GM12878 (cell line): ENCODE measurements at regions not wholly inside any gene's neighbourhood (a gene's known extent, or its start where the extent isn't known, plus 50 kb on each side); places are given as distances from the start of the nearest gene placed in this dataset.

Experiments
- ATAC-seq: fragments of 200-7000 bp; cut with Tn5 transposase; 3 replicates; pipeline ENCODE4 v1.9.1; 2020; ENCODE audit warnings: mild to moderate bottlenecking, moderate library complexity
- BruUV-seq: library from RNA; stranded (reverse); fragments of 400-500 nt; replicated peaks from 2 replicates; lab custom pipeline; 2021; lab: Mats Ljungman, UMichigan
- CTCF ChIA-PET: fragments of 300-600 bp; sonication (Branson Sonifier 250); formaldehyde crosslinking; extraction: SDS; loops from one replicate; lab custom pipeline; 2021; ENCODE audit warnings: inconsistent platforms; lab: Yijun Ruan, JAX
- POLR2A ChIA-PET: fragments of 350-600 bp; formaldehyde crosslinking; extraction: SDS; loops from one replicate; lab custom pipeline; 2021; ENCODE audit warnings: inconsistent platforms; lab: Charles Lee
- RAD21 ChIA-PET: fragments of 300-600 bp; sonication (Branson Sonifier 250); formaldehyde crosslinking; loops from one replicate; lab custom pipeline; 2023; ENCODE audit warnings: antibody characterized with exemption; ENCODE audit not compliant: unreplicated experiment; lab: Charles Lee
- SMC1A ChIA-PET: fragments of 300-600 bp; sonication (Branson Sonifier 250); formaldehyde crosslinking; loops from one replicate; lab custom pipeline; 2023; ENCODE audit not compliant: unreplicated experiment, uncharacterized antibody; lab: Charles Lee
- DNase-seq: peaks from one replicate; pipeline ENCODE4 v3.0.0-alpha.2; 2011; ENCODE audit warnings: low read depth, low spot score
- FAIRE-seq: peaks from 3 replicates; lab custom pipeline; 2011; peaks lifted over from hg19 to GRCh38; lab: Jason Lieb, UNC
- H2AFZ ChIP-seq: 2 replicates; pipeline ENCODE4 v1.6.0; 2011; ENCODE audit warnings: low read depth, low read length, control low read depth; ENCODE audit not compliant: control insufficient read depth
- H3K27ac ChIP-seq: 2 replicates; pipeline ENCODE4 v1.5.1; 2011; ENCODE audit warnings: control low read depth; ENCODE audit not compliant: control insufficient read depth, insufficient read depth
- H3K27me3 ChIP-seq, 2 experiments: replicated peaks in 1 of 2; 2 replicates each; pipeline versions ENCODE4 v1.6.0 to v1.6.1; 2011; ENCODE audit warnings: low read length in 1 of 2; ENCODE audit not compliant: control insufficient read depth in 2 of 2, insufficient read depth in 2 of 2
- H3K36me3 ChIP-seq, 2 experiments: 2 replicates each; pipeline ENCODE4 v1.5.1; 2011; ENCODE audit warnings: low read length in 1 of 2; ENCODE audit not compliant: control insufficient read depth in 2 of 2, insufficient read depth in 2 of 2
- H3K4me1 ChIP-seq: 2 replicates; pipeline ENCODE4 v1.6.1; 2011; ENCODE audit warnings: mild to moderate bottlenecking, low read length, moderate library complexity, mixed read lengths; ENCODE audit not compliant: control insufficient read depth, insufficient read depth
- H3K4me2 ChIP-seq: 2 replicates; pipeline ENCODE4 v1.6.0; 2011; ENCODE audit warnings: control low read depth; ENCODE audit not compliant: control insufficient read depth, insufficient read depth
- H3K4me3 ChIP-seq: fragments of 200-600 bp; sonication (generic); 2 replicates; pipeline ENCODE4 v1.5.1; 2016
- H3K79me2 ChIP-seq: 2 replicates; pipeline ENCODE4 v1.6.0; 2011; ENCODE audit warnings: low read length; ENCODE audit not compliant: control insufficient read depth, insufficient read depth
- H3K9ac ChIP-seq: 2 replicates; pipeline ENCODE4 v1.8.0; 2011; ENCODE audit warnings: low read length, control low read depth, mixed read lengths; ENCODE audit not compliant: control insufficient read depth, insufficient read depth
- H3K9me3 ChIP-seq: replicated peaks from 3 replicates; pipeline ENCODE4 v1.5.1; 2011; ENCODE audit warnings: mild to moderate bottlenecking, low read length; ENCODE audit not compliant: control insufficient read depth, insufficient read depth
- H4K20me1 ChIP-seq: 2 replicates; pipeline ENCODE4 v1.6.0; 2011; ENCODE audit not compliant: control insufficient read depth, insufficient read depth
- ATF7 ChIP-seq: fragments of 450-650 bp; IDR thresholded peaks from 2 replicates; pipeline ENCODE4 v1.6.1; 2016; ENCODE audit warnings: low read depth, mild to moderate bottlenecking
- BMI1 ChIP-seq: fragments of 450-650 bp; IDR thresholded peaks from 2 replicates; pipeline ENCODE4 v1.6.1; 2016; ENCODE audit warnings: mild to moderate bottlenecking, moderate library complexity, borderline replicate concordance
- CBFB ChIP-seq: IDR thresholded peaks from 2 replicates; pipeline ENCODE4 v1.6.1; 2016; ENCODE audit warnings: antibody characterized with exemption, low read depth
- CHD4 ChIP-seq: fragments of 200-600 bp; sonication (generic); IDR thresholded peaks from 2 replicates; pipeline ENCODE4 v1.6.1; 2016; ENCODE audit warnings: mild to moderate bottlenecking
- GABPA ChIP-seq: IDR thresholded peaks from 2 replicates; pipeline ENCODE4 v1.6.1; 2014; ENCODE audit warnings: antibody characterized with exemption, low read depth, mild to moderate bottlenecking, inconsistent platforms
- JUND ChIP-seq: IDR thresholded peaks from 2 replicates; pipeline ENCODE4 v1.6.1; 2012; ENCODE audit warnings: low read depth, mild to moderate bottlenecking, low read length, improper control_type of control experiment, moderate library complexity
- MEF2B ChIP-seq: fragments of 450-650 bp; IDR thresholded peaks from 2 replicates; pipeline ENCODE4 v1.6.1; 2018; ENCODE audit warnings: mild to moderate bottlenecking, moderate library complexity; ENCODE audit not compliant: partially characterized antibody, poor library complexity, severe bottlenecking
- MTA3 ChIP-seq: IDR thresholded peaks from 2 replicates; pipeline ENCODE4 v1.6.1; 2012; ENCODE audit warnings: low read length, inconsistent platforms, borderline replicate concordance
- PAX5 ChIP-seq: IDR thresholded peaks from 2 replicates; pipeline ENCODE4 v1.6.1; 2011; ENCODE audit warnings: low read depth, low read length, borderline replicate concordance
- POLR2A ChIP-seq: IDR thresholded peaks from 2 replicates; pipeline ENCODE4 v1.6.1; 2011; ENCODE audit warnings: low read depth, mild to moderate bottlenecking, low read length
- STAT3 ChIP-seq: IDR thresholded peaks from 2 replicates; pipeline ENCODE4 v1.6.1; 2011; ENCODE audit warnings: low read depth, low read length, improper control_type of control experiment
- TCF12 ChIP-seq: IDR thresholded peaks from 2 replicates; pipeline ENCODE4 v1.6.1; 2011; ENCODE audit warnings: low read depth, mild to moderate bottlenecking, low read length
- WGBS: methylation state at CpG from one replicate; pipeline ENCODE4 v1.1.6; 2016; ENCODE audit warnings: low lambda C conversion rate; ENCODE audit not compliant: insufficient replicate concordance, insufficient coverage; ENCODE audit errors: missing lambda C conversion rate; 5-methylcytosine and 5-hydroxymethylcytosine counted together
- in situ Hi-C: fragments of 300-500 bp; cut with MboI; formaldehyde crosslinking; loops from 9 replicates; pipeline ENCODE4 v1.14.3; 2018; ENCODE audit warnings: mixed read lengths
- intact Hi-C: fragments of 100-400 bp; cut with micrococcal nuclease; formaldehyde crosslinking; loops from one replicate; pipeline ENCODE4 v1.14.2; 2022; ENCODE audit not compliant: unreplicated experiment
- TF ChIP-seq, protein P1 (sequence below): IDR thresholded peaks from 2 replicates; pipeline ENCODE4 v1.6.1; 2011; ENCODE audit warnings: low read depth, mild to moderate bottlenecking, low read length, moderate library complexity, borderline replicate concordance; ENCODE audit errors: extremely low read depth
- TF ChIP-seq, protein P2 (sequence below): IDR thresholded peaks from 2 replicates; pipeline ENCODE4 v1.6.1; 2011; ENCODE audit warnings: low read depth, low read length, improper control_type of control experiment, borderline replicate concordance
- TF ChIP-seq, protein P3 (sequence below): IDR thresholded peaks from 2 replicates; pipeline ENCODE4 v1.6.1; 2012; ENCODE audit warnings: low read depth, low read length, improper control_type of control experiment
- TF ChIP-seq, protein P4 (sequence below): IDR thresholded peaks from 2 replicates; pipeline ENCODE4 v1.6.1; 2012; ENCODE audit warnings: mild to moderate bottlenecking, low read depth, low read length
- TF ChIP-seq, protein P5 (sequence below): fragments of 450-650 bp; IDR thresholded peaks from 2 replicates; pipeline ENCODE4 v1.6.1; 2017; ENCODE audit warnings: mild to moderate bottlenecking, low read depth, inconsistent platforms; ENCODE audit not compliant: poor library complexity, severe bottlenecking

DNA sequence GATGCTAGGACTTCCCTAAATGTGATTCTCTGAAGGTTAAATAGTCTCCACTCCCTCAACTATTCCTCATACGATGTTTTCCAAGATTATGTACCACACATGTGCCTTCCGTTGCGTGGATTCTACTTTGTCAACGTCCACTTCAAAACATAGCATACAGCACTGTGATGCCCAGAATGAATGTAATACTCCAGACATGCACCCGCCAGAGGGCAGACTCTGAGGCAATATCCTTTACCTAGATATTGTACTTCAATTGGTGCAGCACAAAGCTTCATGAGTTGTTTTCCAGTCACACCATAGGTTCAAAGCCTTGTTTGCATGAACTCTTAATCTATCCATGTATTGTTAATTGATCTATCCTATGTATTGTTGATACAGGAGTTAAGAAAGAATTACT, 201.0 kb upstream of the NABP1 start:
- ChIA-PET CTCF (interaction anchor here (0.7 kb wide), 1 partner anchor 35 kb away, joined by 3 read pairs; no protein-coding TSS in a partner anchor), POLR2A (no interaction called here), RAD21 (no interaction called here), SMC1A (interaction anchor here (1.1 kb wide), 1 partner anchor 12 kb away, joined by 3 read pairs; no protein-coding TSS in a partner anchor)
- intact Hi-C loops: no loop called here
- ATAC-seq (no peak), DNase-seq (no peak), FAIRE-seq (no peak)
- Histone ChIP-seq H3K36me3 (no peaks in the 10 kb centered on the region), H3K4me1 (no peaks in the 10 kb centered on the region), H3K9me3 (no peaks in the 10 kb centered on the region; the same call in 2 of the 3 replicates), H3K27ac (no peak overlapping the region)
- no TSS peak for BruUV-seq
- 51% methylated on average over 5 of the region's 5 CpGs for WGBS
- TF ChIP-seq, protein P1, sequence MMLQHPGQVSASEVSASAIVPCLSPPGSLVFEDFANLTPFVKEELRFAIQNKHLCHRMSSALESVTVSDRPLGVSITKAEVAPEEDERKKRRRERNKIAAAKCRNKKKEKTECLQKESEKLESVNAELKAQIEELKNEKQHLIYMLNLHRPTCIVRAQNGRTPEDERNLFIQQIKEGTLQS: no peak
- TF ChIP-seq MEF2B: no peak
- no peak for TF ChIP-seq BMI1
- no peak for TF ChIP-seq JUND
- no peak for TF ChIP-seq GABPA
- TF ChIP-seq, protein P2, sequence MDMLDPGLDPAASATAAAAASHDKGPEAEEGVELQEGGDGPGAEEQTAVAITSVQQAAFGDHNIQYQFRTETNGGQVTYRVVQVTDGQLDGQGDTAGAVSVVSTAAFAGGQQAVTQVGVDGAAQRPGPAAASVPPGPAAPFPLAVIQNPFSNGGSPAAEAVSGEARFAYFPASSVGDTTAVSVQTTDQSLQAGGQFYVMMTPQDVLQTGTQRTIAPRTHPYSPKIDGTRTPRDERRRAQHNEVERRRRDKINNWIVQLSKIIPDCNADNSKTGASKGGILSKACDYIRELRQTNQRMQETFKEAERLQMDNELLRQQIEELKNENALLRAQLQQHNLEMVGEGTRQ: no peak
- TF ChIP-seq, protein P3, sequence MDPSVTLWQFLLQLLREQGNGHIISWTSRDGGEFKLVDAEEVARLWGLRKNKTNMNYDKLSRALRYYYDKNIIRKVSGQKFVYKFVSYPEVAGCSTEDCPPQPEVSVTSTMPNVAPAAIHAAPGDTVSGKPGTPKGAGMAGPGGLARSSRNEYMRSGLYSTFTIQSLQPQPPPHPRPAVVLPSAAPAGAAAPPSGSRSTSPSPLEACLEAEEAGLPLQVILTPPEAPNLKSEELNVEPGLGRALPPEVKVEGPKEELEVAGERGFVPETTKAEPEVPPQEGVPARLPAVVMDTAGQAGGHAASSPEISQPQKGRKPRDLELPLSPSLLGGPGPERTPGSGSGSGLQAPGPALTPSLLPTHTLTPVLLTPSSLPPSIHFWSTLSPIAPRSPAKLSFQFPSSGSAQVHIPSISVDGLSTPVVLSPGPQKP: no peak
- TF ChIP-seq MTA3: no peak
- TF ChIP-seq CHD4: no peak
- TF ChIP-seq POLR2A: no peak
- no peak for TF ChIP-seq TCF12
- TF ChIP-seq STAT3: no peak
- TF ChIP-seq, protein P4, sequence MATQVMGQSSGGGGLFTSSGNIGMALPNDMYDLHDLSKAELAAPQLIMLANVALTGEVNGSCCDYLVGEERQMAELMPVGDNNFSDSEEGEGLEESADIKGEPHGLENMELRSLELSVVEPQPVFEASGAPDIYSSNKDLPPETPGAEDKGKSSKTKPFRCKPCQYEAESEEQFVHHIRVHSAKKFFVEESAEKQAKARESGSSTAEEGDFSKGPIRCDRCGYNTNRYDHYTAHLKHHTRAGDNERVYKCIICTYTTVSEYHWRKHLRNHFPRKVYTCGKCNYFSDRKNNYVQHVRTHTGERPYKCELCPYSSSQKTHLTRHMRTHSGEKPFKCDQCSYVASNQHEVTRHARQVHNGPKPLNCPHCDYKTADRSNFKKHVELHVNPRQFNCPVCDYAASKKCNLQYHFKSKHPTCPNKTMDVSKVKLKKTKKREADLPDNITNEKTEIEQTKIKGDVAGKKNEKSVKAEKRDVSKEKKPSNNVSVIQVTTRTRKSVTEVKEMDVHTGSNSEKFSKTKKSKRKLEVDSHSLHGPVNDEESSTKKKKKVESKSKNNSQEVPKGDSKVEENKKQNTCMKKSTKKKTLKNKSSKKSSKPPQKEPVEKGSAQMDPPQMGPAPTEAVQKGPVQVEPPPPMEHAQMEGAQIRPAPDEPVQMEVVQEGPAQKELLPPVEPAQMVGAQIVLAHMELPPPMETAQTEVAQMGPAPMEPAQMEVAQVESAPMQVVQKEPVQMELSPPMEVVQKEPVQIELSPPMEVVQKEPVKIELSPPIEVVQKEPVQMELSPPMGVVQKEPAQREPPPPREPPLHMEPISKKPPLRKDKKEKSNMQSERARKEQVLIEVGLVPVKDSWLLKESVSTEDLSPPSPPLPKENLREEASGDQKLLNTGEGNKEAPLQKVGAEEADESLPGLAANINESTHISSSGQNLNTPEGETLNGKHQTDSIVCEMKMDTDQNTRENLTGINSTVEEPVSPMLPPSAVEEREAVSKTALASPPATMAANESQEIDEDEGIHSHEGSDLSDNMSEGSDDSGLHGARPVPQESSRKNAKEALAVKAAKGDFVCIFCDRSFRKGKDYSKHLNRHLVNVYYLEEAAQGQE: no peak
- no peak for TF ChIP-seq ATF7
- TF ChIP-seq PAX5: no peak
- TF ChIP-seq CBFB: no peak
- TF ChIP-seq, protein P5, sequence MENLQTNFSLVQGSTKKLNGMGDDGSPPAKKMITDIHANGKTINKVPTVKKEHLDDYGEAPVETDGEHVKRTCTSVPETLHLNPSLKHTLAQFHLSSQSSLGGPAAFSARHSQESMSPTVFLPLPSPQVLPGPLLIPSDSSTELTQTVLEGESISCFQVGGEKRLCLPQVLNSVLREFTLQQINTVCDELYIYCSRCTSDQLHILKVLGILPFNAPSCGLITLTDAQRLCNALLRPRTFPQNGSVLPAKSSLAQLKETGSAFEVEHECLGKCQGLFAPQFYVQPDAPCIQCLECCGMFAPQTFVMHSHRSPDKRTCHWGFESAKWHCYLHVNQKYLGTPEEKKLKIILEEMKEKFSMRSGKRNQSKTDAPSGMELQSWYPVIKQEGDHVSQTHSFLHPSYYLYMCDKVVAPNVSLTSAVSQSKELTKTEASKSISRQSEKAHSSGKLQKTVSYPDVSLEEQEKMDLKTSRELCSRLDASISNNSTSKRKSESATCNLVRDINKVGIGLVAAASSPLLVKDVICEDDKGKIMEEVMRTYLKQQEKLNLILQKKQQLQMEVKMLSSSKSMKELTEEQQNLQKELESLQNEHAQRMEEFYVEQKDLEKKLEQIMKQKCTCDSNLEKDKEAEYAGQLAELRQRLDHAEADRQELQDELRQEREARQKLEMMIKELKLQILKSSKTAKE: no peak
- TF ChIP-seq, all 136 proteins: peak for 0
- H4K20me1 ChIP-seq: no peaks in the 10 kb centered on the region
- no peak overlapping the region for H3K4me2 ChIP-seq
- in situ Hi-C loops: no loop called here
- no peaks in the 10 kb centered on the region for H3K27me3 ChIP-seq
- H2AFZ ChIP-seq: no peak overlapping the region
- no peak overlapping the region for H3K9ac ChIP-seq
- no peaks in the 10 kb centered on the region for H3K79me2 ChIP-seq
- H3K4me3 ChIP-seq: no peak overlapping the region
